HG03457 (cell line): ENCODE measurements at regions not wholly inside any gene's neighbourhood (a gene's known extent, or its start where the extent isn't known, plus 50 kb on each side); places are given as distances from the start of the nearest gene placed in this dataset.
"Not testable (repeated sequence)": the region's sequence is repeated elsewhere in the genome, so short reads cannot be mapped to it uniquely, and the experiment has no call there.

Source experiments
- ATAC-seq: cut with Tn5 transposase; IDR thresholded peaks from one replicate; pipeline ENCODE4 v1.9.1; 2021; ENCODE audit warnings: moderate number of reproducible peaks; ENCODE audit not compliant: unreplicated experiment

- not testable (repeated sequence) for ATAC-seq
Observed at GRCh38 chr6:67686225-67686624, 948.9 kb upstream of the ADGRB3 start.

- no peak for ATAC-seq
Observed at GRCh38 chr6:67683960-67684359, 951.1 kb upstream of the ADGRB3 start.

- no peak for ATAC-seq
Observed at GRCh38 chr6:67680297-67680932, 954.7 kb upstream of the ADGRB3 start.

GRCh38 chr6:67679566-67680296 lies 955.4 kb upstream of the ADGRB3 start:
- ATAC-seq, result no peak

GRCh38 chr6:67676892-67677291 lies 958.2 kb upstream of the ADGRB3 start:
- no peak for ATAC-seq

- no peak for ATAC-seq
Observed at GRCh38 chr6:67667637-67668422, 967.3 kb upstream of the ADGRB3 start.

GRCh38 chr6:67666177-67666964 lies 968.7 kb upstream of the ADGRB3 start:
- ATAC-seq, result no peak

GRCh38 chr6:67664942-67665341 lies 970.1 kb upstream of the ADGRB3 start:
- no peak for ATAC-seq

GRCh38 chr6:67663105-67663895 lies 971.8 kb upstream of the ADGRB3 start:
- no peak for ATAC-seq

GRCh38 chr6:67653561-67653960 lies 981.5 kb upstream of the ADGRB3 start:
- ATAC-seq, result no peak

- no peak for ATAC-seq
Observed at GRCh38 chr6:67646550-67646949, 988.5 kb upstream of the ADGRB3 start.

GRCh38 chr6:67643281-67643680 lies 991.8 kb upstream of the ADGRB3 start:
- no peak for ATAC-seq

GRCh38 chr6:67642582-67642981 lies 992.5 kb upstream of the ADGRB3 start:
- no peak for ATAC-seq

GRCh38 chr6:67640484-67640883 lies 994.6 kb upstream of the ADGRB3 start:
- ATAC-seq, result no peak

GRCh38 chr6:67639161-67639560 lies 995.9 kb upstream of the ADGRB3 start:
- ATAC-seq, result no peak

- ATAC-seq, result no peak
Observed at GRCh38 chr6:67634199-67634598, 1000.9 kb upstream of the ADGRB3 start.

- no peak for ATAC-seq
Observed at GRCh38 chr6:67633058-67633457, 1002.0 kb upstream of the ADGRB3 start.

GRCh38 chr6:67630146-67630545 lies 1004.9 kb upstream of the ADGRB3 start:
- no peak for ATAC-seq

- ATAC-seq, result no peak
Observed at GRCh38 chr6:67629258-67629657, 1005.8 kb upstream of the ADGRB3 start.

GRCh38 chr6:67615796-67616195 lies 1019.3 kb upstream of the ADGRB3 start:
- no peak for ATAC-seq
